ENCODE measurements at regions not wholly inside any gene's neighbourhood (a gene's known extent, or its start where the extent isn't known, plus 50 kb on each side); places are given as distances from the start of the nearest gene placed in this dataset.
"Not testable (repeated sequence)": the region's sequence is repeated elsewhere in the genome, so short reads cannot be mapped to it uniquely, and the experiment has no call there.

DNA sequence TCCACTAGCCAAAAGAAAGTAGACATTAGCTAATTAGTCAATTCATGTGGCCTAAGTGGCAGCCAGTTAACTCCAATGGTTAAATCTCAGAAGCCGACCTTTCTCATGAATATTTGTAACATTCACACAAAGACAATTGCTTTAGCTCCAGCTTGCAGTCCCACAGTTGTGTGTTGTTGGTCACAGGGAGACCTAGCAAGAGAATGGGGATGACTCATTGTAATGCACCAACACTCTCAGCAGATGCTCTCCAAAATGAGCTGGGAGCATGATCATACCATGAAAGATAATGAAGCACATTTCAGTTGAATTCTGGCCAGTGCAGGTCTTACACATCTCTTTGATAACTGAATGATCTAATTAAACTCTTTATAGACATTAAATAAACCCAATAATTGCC is 160.4 kb downstream of the HLX start:
- POLR2A ChIA-PET = no interaction called here

DNA sequence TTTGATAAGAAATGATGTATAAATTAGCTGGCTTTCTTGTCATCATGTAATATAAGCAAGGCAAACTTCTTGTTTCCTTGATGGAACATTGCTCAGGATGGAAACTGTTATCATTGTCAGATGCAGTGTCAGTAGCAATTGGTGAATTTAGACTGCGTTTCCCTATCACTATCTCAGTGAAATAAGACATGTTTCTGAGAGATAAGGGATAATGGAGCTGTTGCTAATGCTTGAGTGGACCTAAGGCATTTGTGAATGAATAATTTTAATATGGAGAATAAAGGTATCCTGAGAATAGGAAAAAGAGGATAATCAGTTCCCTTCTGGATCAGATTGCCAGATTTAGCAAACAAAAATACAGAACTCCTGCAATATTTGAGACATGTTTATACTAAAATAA is 160.9 kb downstream of the HLX start:
- H3K4me3 ChIP-seq (ENCODE audit: low read depth, low read length) = no peak overlapping the region
- TF ChIP-seq, protein P1, sequence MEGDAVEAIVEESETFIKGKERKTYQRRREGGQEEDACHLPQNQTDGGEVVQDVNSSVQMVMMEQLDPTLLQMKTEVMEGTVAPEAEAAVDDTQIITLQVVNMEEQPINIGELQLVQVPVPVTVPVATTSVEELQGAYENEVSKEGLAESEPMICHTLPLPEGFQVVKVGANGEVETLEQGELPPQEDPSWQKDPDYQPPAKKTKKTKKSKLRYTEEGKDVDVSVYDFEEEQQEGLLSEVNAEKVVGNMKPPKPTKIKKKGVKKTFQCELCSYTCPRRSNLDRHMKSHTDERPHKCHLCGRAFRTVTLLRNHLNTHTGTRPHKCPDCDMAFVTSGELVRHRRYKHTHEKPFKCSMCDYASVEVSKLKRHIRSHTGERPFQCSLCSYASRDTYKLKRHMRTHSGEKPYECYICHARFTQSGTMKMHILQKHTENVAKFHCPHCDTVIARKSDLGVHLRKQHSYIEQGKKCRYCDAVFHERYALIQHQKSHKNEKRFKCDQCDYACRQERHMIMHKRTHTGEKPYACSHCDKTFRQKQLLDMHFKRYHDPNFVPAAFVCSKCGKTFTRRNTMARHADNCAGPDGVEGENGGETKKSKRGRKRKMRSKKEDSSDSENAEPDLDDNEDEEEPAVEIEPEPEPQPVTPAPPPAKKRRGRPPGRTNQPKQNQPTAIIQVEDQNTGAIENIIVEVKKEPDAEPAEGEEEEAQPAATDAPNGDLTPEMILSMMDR (IDR thresholded peaks at IDR 0.05; ENCODE audit: insufficient read depth, low read length, missing control alignments) = no peak
- POLR2A ChIA-PET = no interaction called here
- CTCF ChIA-PET = interaction anchor here (1.4 to 2.1 kb wide), 2 partner anchors 11 to 163 kb away, joined by 3 to 8 read pairs; no protein-coding TSS in a partner anchor
- no peak for DNase-seq (ENCODE audit: low read depth, low spot score)

More for the DNA sequence above, 160.4 kb downstream of the HLX start:
- no peak overlapping the region for H3K4me3 ChIP-seq (ENCODE audit: low read depth, low read length)
- TF ChIP-seq, protein P1 (IDR thresholded peaks at IDR 0.05; ENCODE audit: insufficient read depth, low read length, missing control alignments) = no peak
- no peak for DNase-seq (ENCODE audit: low read depth, low spot score)
- CTCF ChIA-PET = interaction anchor here (1.4 to 2.1 kb wide), 2 partner anchors 12 to 164 kb away, joined by 3 to 8 read pairs; no protein-coding TSS in a partner anchor

DNA sequence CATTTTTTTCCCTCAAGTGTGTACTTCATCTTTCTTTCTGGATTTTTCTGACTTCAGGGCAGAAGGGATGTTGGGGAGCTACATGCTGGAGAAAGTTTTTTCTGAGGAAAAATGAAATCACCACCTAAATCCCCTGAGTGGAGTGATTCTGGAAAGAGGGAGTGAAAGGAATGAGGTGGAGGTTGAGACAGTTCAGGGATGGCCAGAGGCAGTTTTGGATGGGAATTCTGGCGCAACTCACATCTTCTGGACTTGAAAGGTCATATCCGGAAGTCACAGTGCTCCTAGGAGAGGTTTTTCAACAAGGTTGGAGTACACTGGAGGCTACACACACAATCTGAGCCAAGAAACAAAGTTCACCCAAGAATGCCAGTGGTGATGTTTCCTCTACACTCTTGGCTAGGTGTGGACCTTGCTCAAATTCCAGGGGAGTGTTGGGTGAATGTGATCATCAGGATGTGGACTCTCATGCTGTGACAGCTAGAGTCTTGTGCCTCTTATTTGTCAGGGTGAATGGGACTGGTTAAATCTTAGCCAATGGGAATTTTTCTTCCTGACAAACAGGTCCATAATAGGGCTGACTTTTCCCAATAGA is 161.5 kb downstream of the HLX start:
- no peak for DNase-seq (ENCODE audit: low read depth, low spot score)
- TF ChIP-seq, protein P1 (IDR thresholded peaks at IDR 0.05; ENCODE audit: insufficient read depth, low read length, missing control alignments) = no peak
- POLR2A ChIA-PET = no interaction called here

DNA sequence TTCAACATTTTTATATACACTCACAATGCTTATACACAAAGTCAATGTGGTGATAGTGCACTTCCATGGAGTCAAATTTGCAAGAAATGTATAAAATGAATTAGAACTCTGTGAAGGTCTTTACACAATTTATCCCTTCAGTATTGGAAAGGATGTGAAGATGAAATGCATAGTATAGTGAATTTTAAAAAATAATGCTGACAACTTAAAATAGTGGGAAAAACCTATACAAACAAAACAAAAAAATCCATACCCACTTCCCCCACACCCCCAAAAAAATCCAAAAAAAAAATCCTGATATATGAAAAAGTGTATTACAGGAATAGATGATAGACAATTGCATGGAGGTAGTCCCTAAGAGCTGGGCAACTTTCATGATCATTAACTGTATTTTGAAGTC is 165.3 kb downstream of the HLX start:
- TF ChIP-seq, protein P1 (IDR thresholded peaks at IDR 0.05; ENCODE audit: insufficient read depth, low read length, missing control alignments) = no peak
- ChIA-PET POLR2A (no interaction called here), CTCF (no interaction called here)
- no peak overlapping the region for H3K4me3 ChIP-seq (ENCODE audit: low read depth, low read length)
- DNase-seq (ENCODE audit: low read depth, low spot score) = no peak

More for the DNA sequence above, 161.5 kb downstream of the HLX start:
- no peak overlapping the region for H3K4me3 ChIP-seq (ENCODE audit: low read depth, low read length)
- CTCF ChIA-PET = interaction anchor here (1.4 to 2.1 kb wide), 2 partner anchors 10 to 163 kb away, joined by 3 to 8 read pairs; no protein-coding TSS in a partner anchor

DNA sequence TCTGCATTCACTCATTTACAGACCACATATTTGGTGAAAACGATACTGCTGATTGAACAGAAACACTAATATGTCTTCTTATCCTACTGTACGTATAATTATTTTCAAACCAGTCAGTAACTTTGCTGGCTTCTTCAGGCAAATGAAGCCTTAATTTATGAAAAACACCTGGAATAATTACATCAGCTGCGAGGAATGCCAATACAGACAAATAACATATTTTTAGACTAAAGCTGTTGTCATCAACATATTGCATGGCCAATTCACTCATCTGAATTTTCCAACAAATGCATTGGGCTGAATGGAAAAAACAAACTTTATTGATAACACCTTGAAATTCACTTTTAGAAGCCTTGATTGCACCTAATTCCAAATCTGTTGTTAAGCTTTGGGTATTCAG is 165.9 kb downstream of the HLX start:
- no peak overlapping the region for H3K4me3 ChIP-seq (ENCODE audit: low read depth, low read length)
- TF ChIP-seq, protein P1 (IDR thresholded peaks at IDR 0.05; ENCODE audit: insufficient read depth, low read length, missing control alignments) = no peak
- ChIA-PET POLR2A (no interaction called here), CTCF (no interaction called here)
- no peak for DNase-seq (ENCODE audit: low read depth, low spot score)

DNA sequence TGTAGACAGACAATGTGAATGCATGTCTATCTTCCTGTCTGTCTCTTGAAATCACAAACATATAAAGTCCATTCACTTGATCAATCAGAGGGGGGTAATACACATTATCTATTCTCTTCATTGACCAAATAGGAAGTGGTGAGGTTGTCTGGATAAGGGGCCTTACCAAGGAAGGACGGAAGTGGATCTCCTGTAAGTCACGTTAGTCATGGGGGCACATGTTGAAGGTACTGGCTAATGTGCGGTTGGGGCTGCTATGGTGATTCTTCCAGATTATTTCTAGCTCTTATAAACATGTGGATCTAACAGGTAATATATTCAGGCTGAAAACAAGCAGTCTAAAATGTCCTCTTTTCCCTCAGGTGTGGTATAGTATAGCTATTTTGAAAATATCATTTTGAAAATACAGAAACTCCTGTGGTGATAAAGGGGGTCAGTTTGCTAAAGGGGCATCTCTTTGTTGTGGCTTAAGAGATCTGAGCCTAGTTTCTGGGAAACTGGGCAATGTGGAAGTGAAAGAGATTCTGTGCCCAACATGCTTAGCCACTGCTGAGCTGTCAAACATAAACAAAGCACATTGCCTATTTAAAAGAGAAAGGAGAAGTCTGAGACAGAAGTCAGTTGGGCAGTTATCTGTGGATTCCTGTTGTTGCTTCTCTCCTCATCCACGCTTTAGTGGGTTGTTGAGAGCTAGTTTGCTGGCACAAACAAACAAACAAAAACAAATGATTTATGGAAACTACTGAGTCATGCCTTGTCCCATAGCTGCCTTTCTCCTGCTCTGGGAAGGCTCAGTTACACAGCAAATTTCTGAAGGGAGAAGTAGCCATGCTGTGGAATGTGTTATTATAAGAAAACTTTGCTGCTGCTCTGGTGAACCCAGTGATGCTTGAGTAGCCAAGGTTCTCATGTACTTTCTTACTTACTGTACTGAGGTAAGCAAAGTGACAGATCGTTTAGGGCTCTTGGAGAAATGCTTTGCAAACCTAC is 166.9 kb downstream of the HLX start:
- CTCF ChIA-PET = interaction anchor here (1.6 kb wide), 1 partner anchor 218 kb away, joined by 3 read pairs; no protein-coding TSS in a partner anchor
- TF ChIP-seq, protein P1 (IDR thresholded peaks at IDR 0.05; ENCODE audit: insufficient read depth, low read length, missing control alignments) = no peak
- POLR2A ChIA-PET = no interaction called here
- DNase-seq (ENCODE audit: low read depth, low spot score) = no peak
- H3K4me3 ChIP-seq (ENCODE audit: low read depth, low read length) = no peak overlapping the region; the same call in 1 of the 2 replicates

DNA sequence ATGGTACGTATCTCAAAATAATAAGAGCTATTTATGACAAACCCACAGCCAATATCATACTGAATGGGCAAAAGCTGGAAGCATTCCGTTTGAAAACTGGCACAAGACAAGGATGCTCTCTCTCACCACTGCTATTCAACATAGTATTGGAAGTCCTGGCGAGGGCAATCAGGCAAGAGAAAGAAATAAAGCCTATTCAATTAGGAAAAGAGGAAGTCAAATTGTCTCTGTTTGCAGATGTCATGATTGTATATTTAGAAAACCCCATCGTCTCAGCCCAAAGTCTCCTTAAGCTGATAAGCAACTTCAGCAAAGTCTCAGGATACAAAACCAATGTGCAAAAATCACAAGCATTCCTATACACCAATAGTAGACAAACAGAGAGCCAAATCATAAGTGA is 172.1 kb downstream of the HLX start:
- DNase-seq (ENCODE audit: low read depth, low spot score); H3K4me3 ChIP-seq (ENCODE audit: low read depth, low read length); POLR2A ChIA-PET: not testable (repeated sequence)
- CTCF ChIA-PET = interaction anchor here (0.9 to 2.4 kb wide), 2 partner anchors 11 to 380 kb away, joined by 3 to 8 read pairs; no protein-coding TSS in a partner anchor

Measured in AG04449 (cell line).